Bone marrow (tissue), 2 donors: ENCODE measurements at regions not wholly inside any gene's neighbourhood (a gene's known extent, or its start where the extent isn't known, plus 50 kb on each side); places are given as distances from the start of the nearest gene placed in this dataset.

ENCODE experiments used
- DNase-seq, 2 donors: peaks; one replicate each; lab custom pipeline; 2025; lab: John Stamatoyannopoulos, UW

DNA sequence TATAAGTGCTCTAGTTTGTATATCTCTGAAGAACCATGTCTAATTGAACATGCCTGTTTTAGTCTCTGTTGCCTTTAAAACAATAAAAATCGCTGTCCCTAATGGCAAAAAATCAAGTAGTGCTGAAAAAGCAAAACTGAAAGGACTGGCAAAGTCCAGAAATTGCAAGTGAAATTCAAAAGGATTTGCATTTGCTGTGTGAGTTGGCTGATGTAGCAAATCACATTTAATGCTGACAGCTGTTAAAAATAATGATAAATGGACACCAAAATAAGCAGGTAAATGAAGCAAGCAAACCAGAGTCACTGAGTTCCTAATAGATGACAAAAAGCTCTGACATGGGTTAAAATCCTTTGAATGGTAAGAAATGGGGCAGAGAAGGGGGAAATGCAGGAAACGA, 874.1 kb downstream of the GRM8 start:
- DNase-seq = no peak

DNA sequence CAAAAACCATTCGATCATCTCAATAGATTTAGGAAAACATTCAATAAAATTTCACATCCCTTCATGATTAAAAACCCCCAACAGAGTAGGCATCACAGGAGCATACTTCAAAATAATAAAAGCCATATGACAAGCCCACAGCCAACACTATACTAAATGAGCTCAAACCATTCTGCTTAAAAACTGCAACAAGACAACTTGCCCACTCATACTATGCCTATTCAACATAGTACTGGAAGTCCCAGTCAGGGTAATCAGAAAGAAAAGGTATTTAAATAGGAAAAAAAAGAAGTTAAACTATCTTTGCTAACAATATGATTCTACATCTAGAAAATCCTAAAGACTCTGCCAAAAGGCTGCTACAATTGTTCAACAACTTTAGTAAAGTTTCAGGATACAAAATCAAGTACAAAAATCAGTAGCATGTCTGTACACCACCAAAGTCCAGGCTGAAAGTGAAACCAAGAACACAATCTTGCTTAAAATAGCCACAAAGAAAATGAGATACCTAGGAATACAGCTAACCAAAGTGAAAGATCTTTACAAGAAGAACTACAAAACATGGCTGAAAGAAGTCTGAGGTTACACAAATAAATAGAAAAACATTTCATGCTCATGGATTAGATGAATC, 882.6 kb downstream of the GRM8 start:
- DNase-seq = no peak

DNA sequence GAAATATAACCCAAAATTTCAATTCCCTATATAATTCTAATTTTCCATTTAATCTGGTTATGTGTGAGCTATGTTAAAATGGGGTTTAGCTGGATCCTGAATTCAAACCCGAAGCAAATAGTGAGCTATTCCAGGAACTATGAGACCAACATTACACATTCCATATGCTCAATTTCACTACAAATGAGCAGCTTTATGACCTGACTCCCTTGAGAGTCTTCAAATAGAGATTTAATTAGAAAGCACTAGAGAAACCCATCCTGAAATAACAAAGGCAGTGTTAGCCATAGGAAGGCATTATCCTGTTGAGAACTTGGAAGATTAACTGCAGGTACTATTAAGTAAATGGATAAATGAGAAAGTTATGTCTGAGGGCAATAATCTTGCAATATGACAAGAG, 890.0 kb downstream of the GRM8 start:
- DNase-seq = no peak

DNA sequence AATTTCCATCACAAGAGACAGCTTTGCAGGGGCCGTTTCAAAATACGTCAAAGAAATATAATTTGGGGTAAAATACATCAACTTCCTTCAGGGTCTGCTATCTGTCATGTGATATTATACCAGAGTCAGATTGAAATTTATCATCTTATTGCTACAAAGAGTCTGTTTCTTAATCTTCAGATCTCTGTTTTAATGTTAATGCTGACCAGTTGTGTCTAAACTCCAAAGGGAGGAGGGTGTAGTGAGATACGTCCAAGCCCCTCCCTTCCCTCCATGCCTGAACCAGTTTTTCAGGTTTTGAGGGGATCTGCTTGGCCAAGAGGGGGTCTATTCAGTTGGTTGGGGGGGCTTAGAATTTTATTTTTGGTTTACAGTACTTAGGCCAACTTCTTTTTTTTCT, 891.6 kb downstream of the GRM8 start:
- no peak for DNase-seq

DNA sequence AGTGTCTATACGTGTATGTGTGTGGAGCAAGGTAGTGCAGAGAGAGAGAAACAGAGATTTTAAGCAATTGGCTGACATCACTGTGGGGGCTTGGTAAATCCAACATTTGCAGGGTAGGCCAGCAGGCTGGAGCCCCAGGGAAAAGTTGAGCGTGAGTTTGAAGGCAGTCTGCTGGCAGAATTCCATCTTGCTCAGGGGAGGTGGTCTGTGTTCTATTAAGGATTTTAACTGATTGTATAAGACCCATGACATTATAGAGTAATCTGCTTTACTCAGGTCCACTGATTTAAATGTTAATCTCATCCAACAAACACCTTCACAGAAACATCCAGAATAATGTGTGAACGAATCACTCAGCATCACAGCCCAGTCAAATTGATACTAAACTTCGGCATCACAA, 912.9 kb downstream of the GRM8 start:
- no peak for DNase-seq

DNA sequence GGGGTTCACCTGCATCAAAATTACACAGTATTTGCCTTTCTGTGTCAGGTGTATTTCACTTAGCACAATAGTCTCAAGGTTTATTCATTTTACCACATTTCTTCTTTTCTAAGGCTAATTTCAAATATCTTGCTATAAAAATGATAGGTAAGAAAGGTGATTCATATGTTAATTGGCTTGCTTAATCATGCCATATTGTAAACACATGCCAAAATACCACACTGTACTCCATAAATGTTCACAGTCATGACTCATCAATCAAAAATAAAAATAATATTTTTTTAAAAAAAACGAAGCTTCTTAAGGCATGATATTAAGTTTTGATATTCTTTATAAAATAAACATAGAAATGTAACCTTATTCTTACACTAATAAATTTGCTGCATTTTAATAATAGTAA, 947.1 kb downstream of the GRM8 start:
- DNase-seq = no peak

DNA sequence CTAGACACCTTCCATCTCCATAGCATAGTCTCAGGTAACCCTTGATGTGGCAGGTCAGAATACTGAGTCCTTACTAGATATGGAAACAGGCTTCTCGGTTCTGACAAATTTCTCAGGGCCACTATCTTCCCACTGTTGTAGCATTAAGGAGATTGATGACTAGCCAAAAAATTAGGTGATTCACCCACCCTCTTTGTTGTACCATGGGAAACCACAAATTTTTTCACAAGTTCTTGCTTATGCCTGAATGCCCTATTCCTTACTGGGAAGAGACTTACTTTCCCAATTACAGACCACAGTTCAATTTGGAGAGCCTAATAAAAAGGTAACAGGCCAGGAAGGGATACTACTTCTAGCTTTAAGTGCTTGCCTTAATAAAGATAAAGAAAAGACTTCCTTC, 948.8 kb downstream of the GRM8 start:
- DNase-seq = no peak

DNA sequence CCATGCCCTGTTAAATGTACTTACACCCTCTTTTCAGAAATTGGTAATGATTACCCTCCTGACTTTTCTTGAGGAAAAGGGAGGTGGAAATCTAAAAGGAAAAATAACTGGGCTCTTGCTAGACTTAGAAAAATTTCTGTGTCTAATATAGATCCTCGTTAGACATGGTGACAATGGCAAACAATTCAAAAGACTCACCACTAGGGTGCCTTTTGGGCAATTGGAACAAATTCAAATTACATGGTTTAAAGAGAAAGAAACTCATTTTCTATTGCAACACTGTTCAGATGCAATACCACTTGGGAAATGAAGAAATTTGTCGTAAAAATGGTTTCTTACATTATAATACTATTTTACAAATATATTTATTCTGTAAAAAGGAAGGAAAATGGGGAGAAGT, 950.1 kb downstream of the GRM8 start:
- no peak for DNase-seq

DNA sequence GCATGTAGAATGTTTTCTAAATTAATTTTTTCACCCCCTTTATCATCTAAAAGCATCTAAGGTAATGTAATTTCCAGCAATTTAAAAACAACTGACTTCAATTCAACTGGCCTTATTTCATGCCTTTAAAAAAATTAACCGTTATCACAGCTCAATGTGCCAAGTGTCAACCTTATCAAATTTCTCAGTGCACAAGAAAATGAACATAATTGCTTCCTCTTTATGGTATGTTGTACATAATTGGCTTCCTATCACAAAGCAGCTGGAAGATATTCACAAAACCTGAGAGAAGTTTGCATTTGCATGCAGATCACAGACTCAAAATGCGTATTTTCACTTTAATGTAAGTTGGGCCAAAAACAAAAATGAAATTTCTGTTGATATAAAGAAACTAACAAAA, 966.4 kb downstream of the GRM8 start:
- no peak for DNase-seq

DNA sequence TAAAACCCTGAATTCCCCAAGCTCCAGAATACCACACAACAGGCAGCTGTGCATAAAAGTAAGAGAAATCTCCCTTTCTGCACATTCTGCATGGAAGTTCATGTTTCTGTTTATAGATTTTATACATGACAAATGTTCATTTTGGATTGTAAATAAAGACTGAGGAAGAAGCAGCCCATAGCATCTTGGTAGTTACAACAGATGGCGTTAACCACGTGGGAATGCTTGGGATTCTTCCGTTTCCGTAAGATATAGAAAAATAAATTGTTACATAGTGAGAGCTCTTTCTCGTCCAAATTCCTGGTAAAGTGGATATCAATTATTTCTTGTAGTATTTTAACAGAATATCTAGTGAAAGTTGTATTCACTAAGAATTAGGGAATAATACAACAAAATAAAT, 1016.5 kb downstream of the GRM8 start:
- no peak for DNase-seq

DNA sequence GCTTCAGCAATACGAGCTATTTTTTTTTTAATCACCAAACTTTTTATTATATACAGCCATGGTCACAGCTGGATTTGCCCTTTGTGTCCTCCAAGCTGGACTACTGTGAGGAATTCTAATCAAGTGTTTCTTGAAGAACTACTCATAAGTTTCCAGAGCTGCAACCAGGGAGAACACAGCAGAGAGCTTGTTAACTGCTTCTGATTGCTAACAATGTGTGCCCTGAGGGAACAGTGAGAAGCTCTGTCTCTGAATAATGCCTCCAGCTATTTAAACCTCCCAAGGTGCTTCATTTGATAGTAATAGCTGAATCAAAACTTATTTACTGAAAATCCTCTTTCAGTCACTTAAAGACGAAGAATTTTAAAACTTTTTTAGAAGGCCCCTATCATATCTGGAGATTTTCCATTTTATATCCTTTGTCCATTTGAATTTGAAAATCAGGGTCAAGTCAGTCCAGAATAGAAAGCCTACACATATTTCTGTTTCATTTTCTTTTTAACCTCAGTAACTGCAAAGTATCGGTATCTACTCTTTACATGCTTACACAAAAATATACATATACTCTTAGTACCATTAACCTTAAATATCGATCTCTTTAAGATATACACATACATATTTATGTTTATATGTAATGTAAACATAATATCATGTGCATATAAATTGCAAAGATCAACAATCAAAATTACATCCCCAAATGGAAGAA, 1024.2 kb downstream of the GRM8 start:
- DNase-seq = no peak

DNA sequence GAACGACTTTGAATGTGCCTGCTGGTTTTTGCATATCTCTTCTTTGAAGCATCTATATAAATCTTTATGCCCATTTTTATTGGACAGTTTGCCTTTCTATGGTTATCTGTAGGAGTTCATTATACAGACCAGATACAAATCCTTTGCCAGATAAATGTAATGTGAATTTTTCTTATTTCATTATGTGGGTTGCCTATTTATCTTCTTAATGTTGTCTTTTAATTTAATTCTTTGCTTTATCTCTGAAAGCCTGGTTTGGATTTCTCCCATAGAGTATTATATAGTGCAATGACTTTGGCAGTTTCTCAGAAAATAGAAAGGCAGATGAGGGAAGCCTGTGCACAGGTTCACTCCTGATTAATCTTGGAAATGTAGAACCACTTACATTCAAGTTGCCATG, 1025.1 kb downstream of the GRM8 start:
- DNase-seq = no peak

DNA sequence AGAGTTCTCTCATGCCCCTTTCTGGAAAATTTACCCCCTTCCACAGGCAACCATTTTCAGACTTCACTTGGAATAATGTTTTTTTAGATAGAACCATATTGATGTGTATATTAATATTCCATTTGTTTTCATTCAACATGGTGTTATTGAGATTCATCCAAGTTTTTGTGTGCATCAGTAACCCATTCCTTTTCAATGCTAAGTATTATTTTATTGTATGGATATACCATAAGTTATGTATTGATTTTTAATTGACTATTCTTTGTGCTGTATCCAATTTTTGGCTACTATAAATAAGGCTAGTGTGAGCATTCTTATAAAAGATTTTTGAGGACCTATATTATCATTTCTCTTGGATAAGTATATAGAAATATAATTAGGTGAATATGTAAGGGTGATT, 1025.7 kb downstream of the GRM8 start:
- DNase-seq = no peak

DNA sequence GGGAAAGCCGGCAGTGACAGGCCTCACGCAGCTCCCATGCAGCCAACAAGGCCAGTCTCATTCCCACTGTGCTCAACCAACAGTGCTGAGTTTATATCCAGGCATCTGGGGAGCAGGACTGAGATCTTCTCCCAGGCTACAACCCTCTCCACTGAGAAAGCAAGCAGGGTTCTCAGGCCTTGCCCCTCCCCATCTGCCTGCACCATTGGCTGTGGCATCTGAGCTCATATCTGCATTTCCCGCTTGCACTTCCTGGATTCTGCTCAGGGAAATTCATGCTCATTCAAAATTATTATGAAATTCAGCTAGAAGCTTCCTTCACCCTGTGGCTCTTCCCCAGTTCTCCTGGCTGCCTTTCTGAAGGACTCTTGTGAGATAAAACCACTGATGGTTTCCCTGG, 1029.0 kb downstream of the GRM8 start:
- DNase-seq = no peak

DNA sequence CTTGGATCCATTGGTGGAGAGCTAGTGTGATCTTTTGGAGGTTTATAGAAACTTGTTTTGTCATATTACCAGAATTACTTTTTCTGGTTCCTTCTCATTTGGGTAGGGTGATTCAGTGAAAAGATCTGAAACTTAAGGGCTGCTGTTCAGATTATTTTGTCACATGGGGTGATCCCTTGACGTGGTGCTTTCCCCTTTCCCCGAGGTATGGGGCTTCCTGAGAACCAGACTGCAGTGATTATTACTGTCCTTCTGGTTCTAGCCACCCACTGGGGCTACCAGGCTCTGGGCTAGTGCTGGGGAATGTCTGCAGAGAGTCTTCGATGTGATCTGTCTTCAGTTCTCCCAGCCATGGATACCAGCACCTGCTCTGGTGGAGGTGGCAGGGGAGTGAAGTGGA, 1030.0 kb downstream of the GRM8 start:
- no peak for DNase-seq

DNA sequence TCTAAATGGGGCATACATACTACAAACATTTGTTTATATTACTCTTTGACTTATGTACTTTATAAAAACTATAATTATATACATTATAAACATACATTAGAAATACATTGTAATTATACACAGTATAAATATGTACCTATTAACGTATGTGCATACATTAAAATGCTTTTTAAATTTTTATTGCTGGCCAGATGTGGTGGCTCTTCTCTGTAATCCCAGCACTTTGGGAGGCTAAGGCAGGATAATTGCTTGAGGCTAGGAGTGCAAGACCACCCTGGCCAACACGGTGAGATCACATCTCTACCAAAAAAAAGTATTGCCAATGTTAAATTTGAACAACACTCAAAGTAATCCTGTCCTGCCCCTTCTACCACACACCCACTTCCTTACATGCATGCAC, 1037.0 kb downstream of the GRM8 start:
- DNase-seq = no peak

DNA sequence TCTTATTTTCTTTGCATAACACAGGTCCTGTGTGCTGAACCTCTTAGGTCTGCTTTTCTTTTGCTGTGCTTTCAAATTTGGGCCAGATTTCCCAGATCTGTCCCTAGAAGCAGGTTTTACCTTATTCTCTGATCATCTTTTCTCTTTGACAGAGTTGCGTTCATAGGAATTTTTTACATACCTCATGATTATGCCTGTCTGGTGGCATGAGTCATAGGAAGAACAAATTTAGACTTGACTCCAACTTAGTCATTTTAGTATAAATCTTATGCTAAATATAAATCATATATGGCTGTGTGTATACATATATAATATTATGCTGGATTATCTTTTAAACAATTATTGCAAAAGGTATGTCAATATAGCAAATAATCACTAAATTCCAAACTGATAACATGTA, 1038.9 kb downstream of the GRM8 start:
- DNase-seq = no peak

DNA sequence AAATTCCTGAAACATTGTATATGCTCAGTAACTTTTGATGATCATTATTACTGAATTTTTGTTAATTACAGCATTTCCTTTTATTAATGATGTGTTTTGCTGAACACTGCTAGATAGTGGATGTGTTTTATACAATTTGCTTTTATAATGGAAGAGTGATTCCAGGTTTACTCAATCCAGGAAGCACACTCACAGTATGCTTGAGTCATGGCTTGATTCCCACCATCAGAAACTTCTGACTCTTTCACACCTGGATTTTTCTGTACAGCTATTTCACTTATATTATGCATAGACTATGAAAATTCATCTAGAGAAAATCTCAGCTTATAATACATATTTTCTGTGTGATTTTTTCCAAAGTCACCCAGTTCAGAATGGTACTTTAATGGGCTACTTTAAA, 1040.9 kb downstream of the GRM8 start:
- DNase-seq = no peak

DNA sequence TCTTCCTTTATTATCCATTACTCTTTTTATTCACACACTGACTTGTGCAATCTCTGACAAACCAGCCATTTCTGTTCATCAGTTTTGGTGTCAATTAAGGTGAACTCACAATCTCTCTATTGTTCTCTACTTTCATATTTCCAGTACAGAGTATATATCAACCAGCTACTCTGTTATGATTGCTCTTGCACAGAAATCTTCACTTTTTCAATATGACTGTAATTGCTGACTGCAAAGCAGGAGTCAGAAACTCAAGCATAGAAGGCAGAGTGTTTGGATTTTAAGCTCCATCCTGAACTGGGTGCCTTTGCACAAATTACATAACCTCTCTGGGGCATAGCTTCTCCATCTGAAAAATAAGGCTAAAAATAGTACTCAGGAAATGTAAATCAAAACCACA, 1042.0 kb downstream of the GRM8 start:
- no peak for DNase-seq

DNA sequence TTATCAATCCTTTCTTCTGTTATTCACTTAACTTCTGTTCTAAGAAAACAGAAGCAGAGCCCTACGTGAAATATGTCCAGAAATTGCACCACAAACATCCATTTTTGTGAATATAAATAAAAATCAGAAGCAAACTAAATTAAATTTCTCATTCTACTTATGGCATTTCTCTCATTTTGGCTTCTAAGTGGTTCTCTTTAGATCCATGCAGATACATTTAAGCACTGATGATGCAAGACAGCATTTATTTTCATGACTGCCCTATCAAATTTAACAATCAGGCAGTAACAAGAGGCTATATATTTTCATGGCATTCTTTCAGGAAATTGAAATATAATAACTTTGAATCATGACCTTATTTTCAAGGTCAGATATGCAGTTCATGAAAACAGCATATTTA, 1049.6 kb downstream of the GRM8 start:
- DNase-seq = no peak

DNA sequence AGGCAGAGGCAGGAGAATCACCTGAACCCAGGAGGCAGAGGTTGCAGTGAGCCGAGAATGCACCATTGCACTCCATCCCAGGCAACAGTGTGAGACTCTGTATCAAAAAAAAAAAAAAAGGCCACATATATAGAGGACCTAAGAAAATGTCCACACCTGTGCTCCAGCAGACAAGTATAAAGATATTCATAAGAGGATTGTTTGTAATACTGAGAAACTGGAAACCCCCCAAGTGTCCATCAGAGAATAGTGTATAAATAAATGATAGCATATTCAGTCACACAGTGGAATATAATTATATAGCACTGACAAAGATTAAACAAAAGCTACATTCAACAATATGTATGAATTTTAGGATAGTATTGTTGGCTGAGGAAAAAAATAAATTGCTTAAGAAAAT, 1050.6 kb downstream of the GRM8 start:
- no peak for DNase-seq

DNA sequence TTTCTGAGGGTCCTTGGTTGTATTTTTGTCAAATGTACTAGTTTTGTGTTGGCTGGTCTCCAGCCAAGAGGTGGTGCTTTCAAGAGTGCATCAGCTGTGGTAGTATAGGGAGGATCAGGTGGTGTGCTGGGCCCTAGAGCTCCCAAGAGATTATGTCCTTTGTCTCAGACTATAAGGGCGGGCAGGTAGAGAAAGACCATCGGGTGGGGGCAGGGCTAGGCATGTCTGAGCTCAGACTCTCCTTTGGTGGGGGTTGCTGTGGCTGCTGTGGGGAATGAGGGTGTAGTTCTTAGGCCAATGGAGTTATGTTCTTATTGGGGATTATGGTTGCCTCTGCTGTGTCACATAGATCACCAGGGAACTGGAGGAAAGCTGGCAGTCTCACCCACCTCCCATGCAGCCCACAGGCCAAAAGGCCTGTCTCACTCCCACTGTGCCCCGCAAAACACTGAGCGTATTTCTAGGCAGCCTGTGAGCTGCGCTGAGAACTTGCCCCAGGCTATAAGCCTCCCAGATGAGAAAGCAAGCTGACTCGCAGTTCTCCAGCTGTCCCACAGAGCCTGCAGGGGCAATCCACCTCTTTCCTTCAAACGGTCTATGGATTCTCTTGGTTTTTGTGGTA, 1066.7 kb downstream of the GRM8 start:
- no peak for DNase-seq

DNA sequence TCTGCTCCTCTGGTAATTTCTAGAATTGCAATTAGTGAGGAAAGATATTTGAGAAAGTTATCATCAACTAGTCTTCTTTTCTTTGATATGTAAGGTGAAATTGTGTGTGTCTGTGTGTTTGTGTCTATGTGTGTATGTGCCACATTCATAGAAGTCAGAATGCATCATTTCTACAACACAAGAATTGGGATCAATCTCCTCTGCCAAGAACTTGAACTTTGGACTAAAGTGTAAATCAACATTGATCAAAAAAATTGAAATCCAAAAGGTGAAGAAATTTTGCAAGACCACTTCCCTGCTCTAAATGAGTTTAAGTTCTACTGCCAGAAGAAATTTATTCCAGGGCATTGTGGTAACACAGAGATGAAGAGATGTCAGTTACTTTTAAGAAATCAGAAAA, 1072.8 kb downstream of the GRM8 start:
- DNase-seq = no peak

DNA sequence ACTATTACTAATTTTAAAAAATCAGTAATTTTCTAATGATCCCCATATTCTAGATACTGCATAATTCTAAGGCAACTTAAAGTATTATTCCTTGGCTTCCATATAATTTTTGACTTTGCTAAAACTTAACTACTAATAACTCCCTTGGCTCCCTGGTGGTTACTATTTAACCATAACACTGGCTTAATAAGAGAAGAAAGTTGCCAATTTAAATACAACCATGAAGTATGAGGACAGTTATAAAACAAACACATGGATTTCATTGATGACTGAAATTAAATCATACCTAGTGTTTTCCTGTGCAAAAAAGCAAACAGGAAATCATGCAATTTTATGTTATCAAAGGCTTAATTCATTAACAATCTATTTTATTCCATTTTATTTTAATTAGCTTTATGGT, 1073.9 kb downstream of the GRM8 start:
- DNase-seq = no peak
